Stimulated activated naive CD8-positive, alpha-beta T cell treated with anti-CD3 and anti-CD28 coated beads, Interleukin-15, amount 100 ng/mL, for 72 hours (primary cell): ENCODE measurements at regions not wholly inside any gene's neighbourhood (a gene's known extent, or its start where the extent isn't known, plus 50 kb on each side); places are given as distances from the start of the nearest gene placed in this dataset.
"Not testable (repeated sequence)": the region's sequence is repeated elsewhere in the genome, so short reads cannot be mapped to it uniquely, and the experiment has no call there.

ENCODE experiments used
- ATAC-seq: fragments of 150-1000 bp; cut with Tn5 transposase; 2 replicates; pipeline ENCODE4 v1.10.0; 2021; ENCODE audit warnings: mild to moderate bottlenecking, moderate library complexity
- DNase-seq, 2 donors: peaks; one replicate each; pipeline ENCODE4 v3.0.0; 2021 to 2022
- H3K27ac Mint-ChIP-seq, 2 donors: one replicate each; pipeline ENCODE4 v1.8.0; 2022; ENCODE audit warnings: mild to moderate bottlenecking in 2 of 2, mixed read lengths in 2 of 2, moderate library complexity in 2 of 2
- H3K27me3 Mint-ChIP-seq: one replicate; pipeline ENCODE4 v1.8.0; 2022; ENCODE audit warnings: mixed read lengths
- H3K4me1 Mint-ChIP-seq: one replicate; pipeline ENCODE4 v1.8.0; 2022; ENCODE audit warnings: mild to moderate bottlenecking, mixed read lengths
- H3K4me3 Mint-ChIP-seq, 2 donors: one replicate each; pipeline ENCODE4 v1.8.0; 2022; ENCODE audit warnings: mild to moderate bottlenecking in 2 of 2, mixed read lengths in 2 of 2, moderate library complexity in 1 of 2
- H3K9me3 Mint-ChIP-seq, 2 donors: one replicate each; pipeline ENCODE4 v1.8.0; 2022; ENCODE audit warnings: mixed read lengths in 2 of 2

DNA sequence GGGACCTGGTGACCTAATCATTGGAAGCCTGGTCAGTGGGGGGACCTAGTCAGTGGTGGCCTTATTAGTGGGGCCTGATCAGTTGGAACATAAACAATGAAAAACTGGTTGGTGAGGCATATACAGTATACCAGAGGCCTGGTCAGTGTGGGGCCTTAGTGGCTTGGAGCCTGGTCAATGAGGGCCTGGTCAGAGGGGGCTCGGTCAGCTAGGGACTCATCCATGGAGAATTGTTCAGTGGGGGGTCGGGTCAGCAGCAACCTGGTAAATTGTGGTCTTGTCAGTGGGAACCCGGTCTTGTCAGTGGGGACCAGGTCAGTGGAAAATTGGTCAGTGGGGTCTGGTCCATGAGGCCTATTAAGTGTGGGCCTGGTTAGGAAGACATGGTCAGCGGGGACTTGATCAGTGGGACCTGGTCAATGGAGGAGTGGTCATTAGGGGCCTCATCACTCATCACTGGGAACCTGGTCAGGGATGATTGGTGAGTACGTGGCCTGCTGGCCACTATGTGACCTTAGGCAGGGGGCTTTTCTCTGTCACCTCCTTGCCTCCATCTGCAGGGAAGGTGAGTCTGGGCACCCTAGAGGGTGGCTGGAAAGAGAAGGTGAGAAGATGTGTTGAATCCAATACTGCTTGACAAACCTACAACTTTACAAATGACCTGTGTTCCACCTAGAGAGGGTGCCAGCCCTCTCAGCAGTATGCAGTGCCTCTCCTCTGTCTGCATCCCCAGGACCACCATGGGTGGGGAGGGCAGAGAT, 573.0 kb downstream of the CWH43 start:
- H3K27me3 Mint-ChIP-seq, ATAC-seq, H3K27ac Mint-ChIP-seq, H3K4me1 Mint-ChIP-seq, H3K4me3 Mint-ChIP-seq, DNase-seq: not testable (repeated sequence)
- peaks cover 5 to 23% of the 10 kb centered on the region in 2 donors for H3K9me3 Mint-ChIP-seq

DNA sequence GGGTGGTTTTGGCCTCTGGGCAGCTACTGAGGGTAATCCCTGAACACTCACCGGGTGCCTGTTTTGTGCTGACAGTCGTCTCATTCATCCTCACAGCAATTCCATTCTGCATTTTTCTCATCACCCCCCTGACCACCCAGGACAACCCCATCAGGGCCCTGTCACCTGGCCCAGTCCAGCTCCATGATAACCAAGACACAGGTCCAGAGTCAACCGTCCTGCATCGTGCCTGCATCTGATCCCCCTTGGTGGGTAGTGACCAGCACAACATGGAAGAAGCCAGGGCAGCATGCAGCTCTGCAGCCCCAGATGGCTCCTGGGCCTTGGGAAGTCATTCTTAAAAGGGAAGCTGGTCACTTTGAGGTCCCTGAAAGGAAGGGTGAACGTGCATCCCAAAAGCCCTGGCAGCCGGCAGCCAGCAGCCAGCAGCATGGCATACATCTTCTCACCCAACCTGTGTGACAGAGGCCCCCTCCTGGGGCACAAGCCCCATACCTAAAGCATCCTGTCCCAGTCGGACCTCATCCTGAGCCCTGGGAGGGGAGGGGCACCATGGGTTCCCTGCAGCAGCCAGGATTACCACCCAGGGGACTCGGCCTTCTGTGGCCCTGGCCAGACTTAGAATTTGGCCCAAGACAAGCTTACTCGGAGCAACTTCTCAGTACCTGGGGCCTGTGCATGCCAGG, 574.2 kb downstream of the CWH43 start:
- H3K9me3 Mint-ChIP-seq = peaks cover 5 to 17% of the 10 kb centered on the region in 2 donors
- not testable (repeated sequence) for H3K4me1 Mint-ChIP-seq, H3K27ac Mint-ChIP-seq

DNA sequence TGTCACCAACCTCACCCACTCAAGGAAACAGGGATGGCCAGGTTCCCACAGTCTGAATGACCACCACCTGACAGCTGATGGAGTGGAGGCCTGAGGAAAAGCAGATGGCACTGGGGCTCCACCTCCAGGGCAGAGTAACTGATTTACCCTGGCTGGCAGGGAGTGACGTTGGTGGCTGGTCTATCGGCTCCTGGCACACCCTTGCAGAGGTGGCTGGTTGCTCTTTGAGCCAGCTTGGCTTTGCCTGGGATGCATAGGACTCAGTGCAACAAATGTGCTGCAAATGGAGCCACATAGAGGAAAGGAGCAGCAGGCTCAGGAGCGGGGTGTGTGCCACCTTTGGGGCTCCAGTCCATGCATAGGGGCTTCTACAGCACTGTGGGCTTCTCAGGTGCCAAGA, 574.8 kb downstream of the CWH43 start:
- not testable (repeated sequence) for H3K4me3 Mint-ChIP-seq, DNase-seq, H3K4me1 Mint-ChIP-seq, H3K27me3 Mint-ChIP-seq, H3K27ac Mint-ChIP-seq, ATAC-seq
- peaks cover 5 to 17% of the 10 kb centered on the region in 2 donors for H3K9me3 Mint-ChIP-seq

More for the DNA sequence above, 574.2 kb downstream of the CWH43 start:
- not testable (repeated sequence) for ATAC-seq, DNase-seq, H3K27me3 Mint-ChIP-seq, H3K4me3 Mint-ChIP-seq

GRCh38 chr4:49570248-49570647, 584.2 kb downstream of the CWH43 start:
- DNase-seq, H3K4me1 Mint-ChIP-seq, H3K27me3 Mint-ChIP-seq, H3K4me3 Mint-ChIP-seq, ATAC-seq, H3K27ac Mint-ChIP-seq: not testable (repeated sequence)
- peaks cover 4 to 46% of the 10 kb centered on the region in 2 donors for H3K9me3 Mint-ChIP-seq

- not testable (repeated sequence) for H3K4me3 Mint-ChIP-seq, H3K4me1 Mint-ChIP-seq, ATAC-seq, H3K27me3 Mint-ChIP-seq, H3K27ac Mint-ChIP-seq, DNase-seq
- H3K9me3 Mint-ChIP-seq = peaks cover 0 to 65% of the 10 kb centered on the region in 2 donors
These were observed 587.7 kb downstream of the CWH43 start for GRCh38 chr4:49573666-49574215.

GRCh38 chr4:49575250-49575649, 589.2 kb downstream of the CWH43 start:
- not testable (repeated sequence) for H3K27ac Mint-ChIP-seq, H3K27me3 Mint-ChIP-seq, H3K4me3 Mint-ChIP-seq, DNase-seq, ATAC-seq, H3K4me1 Mint-ChIP-seq
- H3K9me3 Mint-ChIP-seq = peaks cover 0 to 55% of the 10 kb centered on the region in 2 donors

- H3K27me3 Mint-ChIP-seq, DNase-seq, ATAC-seq, H3K27ac Mint-ChIP-seq, H3K4me1 Mint-ChIP-seq, H3K4me3 Mint-ChIP-seq: not testable (repeated sequence)
- H3K9me3 Mint-ChIP-seq = peaks cover 0 to 33% of the 10 kb centered on the region in 2 donors
These were observed 592.3 kb downstream of the CWH43 start for GRCh38 chr4:49578371-49578770.

DNA sequence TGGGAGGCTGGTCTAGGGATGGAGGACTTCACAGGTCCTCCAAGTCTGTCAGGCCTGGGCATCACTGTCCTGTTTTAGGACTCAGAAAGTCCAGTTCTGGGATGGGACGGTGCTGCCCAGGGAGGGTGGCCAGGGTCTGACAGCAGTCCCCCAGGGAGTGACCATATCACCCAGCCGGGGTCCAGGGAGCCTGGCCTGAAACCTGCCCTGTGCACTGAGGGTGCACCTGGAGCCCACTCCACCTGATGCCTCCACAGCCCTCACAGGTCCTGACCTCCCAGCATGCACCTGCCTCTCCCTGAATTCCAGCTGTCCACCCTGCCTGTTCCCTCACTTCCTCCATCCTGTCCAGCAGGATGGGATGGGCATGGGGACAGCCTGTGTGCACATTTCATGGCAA, 592.8 kb downstream of the CWH43 start:
- peaks cover 0 to 28% of the 10 kb centered on the region in 2 donors for H3K9me3 Mint-ChIP-seq
- not testable (repeated sequence) for H3K4me1 Mint-ChIP-seq, H3K27me3 Mint-ChIP-seq, H3K4me3 Mint-ChIP-seq, ATAC-seq, DNase-seq, H3K27ac Mint-ChIP-seq

DNA sequence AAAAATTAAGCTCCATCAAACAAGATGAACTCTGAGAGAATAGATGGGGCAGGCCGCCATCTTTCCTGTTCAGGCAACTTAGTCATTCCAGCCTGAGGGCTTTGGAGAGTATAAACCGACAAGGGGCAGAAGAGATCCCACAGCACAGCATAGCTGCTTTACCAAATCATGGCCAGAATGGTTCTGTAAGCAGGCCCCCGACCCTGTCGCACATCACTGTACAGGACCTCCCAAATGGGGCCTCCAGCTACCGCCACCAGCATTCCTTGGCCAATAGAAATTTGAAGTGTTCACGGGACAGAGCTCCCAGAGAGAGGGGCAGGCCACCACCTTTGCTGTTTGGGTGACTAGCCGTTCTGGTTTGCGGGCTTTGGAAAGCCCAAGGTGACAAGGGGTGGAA, 594.1 kb downstream of the CWH43 start:
- not testable (repeated sequence) for H3K27me3 Mint-ChIP-seq, H3K4me1 Mint-ChIP-seq, H3K27ac Mint-ChIP-seq, DNase-seq, H3K4me3 Mint-ChIP-seq, ATAC-seq
- peaks cover 0 to 27% of the 10 kb centered on the region in 2 donors for H3K9me3 Mint-ChIP-seq

DNA sequence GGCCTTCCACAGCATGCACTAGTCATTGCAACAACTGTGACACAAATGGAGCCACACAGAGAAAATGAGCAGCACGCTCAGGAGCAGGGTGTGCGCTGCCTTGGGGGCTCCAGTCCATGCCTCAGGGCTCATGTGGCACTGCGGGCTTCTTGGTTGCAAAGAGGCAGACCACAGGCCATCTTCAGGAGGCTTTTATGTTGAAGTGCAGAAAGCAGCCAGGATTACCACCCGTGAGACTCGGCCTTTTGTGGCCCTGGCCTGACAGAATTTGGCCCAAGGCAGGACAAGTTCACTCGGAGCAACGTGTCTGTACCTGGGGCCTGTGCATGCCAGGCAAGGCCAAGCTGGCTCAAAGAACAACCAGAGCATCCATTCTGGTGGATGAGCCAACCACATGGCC, 602.3 kb downstream of the CWH43 start:
- ATAC-seq, H3K4me3 Mint-ChIP-seq, H3K27me3 Mint-ChIP-seq, H3K9me3 Mint-ChIP-seq, H3K27ac Mint-ChIP-seq, H3K4me1 Mint-ChIP-seq, DNase-seq: not testable (repeated sequence)

GRCh38 chr4:49618436-49618835, 632.4 kb downstream of the CWH43 start:
- H3K27me3 Mint-ChIP-seq, H3K9me3 Mint-ChIP-seq, H3K27ac Mint-ChIP-seq, H3K4me3 Mint-ChIP-seq, H3K4me1 Mint-ChIP-seq, ATAC-seq, DNase-seq: not testable (repeated sequence)

DNA sequence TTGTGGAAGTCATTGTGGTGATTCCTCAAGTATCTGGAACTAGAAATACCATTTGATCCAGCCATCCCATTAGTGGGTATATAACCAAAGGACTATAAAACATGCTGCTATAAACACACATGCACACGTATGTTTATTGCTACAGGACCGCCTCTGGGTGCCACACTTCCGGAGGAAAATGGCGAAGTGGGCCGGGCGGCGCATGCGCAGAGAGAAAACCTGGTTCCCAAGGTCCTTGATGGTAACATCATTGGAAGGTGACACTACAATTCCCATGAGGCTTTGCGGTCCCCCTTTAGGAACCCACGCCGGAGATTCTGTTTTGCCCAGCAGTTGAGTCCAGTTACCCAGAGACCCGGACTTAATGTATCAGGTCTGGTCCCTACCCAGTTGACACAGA, 640.4 kb downstream of the CWH43 start:
- DNase-seq, H3K27me3 Mint-ChIP-seq, H3K27ac Mint-ChIP-seq, H3K4me1 Mint-ChIP-seq, H3K4me3 Mint-ChIP-seq, ATAC-seq: not testable (repeated sequence)
- H3K9me3 Mint-ChIP-seq = peaks cover 0 to 25% of the 10 kb centered on the region in 2 donors
